Mesodermal cell (in vitro differentiated cells): ENCODE measurements at regions not wholly inside any gene's neighbourhood (a gene's known extent, or its start where the extent isn't known, plus 50 kb on each side); places are given as distances from the start of the nearest gene placed in this dataset.
"Not testable (repeated sequence)": the region's sequence is repeated elsewhere in the genome, so short reads cannot be mapped to it uniquely, and the experiment has no call there.

ENCODE experiments used
- H3K27ac ChIP-seq: 2 replicates; pipeline ENCODE4 v1.7.0; 2013; ENCODE audit warnings: mild to moderate bottlenecking, low read depth, low read length, moderate library complexity; ENCODE audit not compliant: severe bottlenecking
- H3K36me3 ChIP-seq: 2 replicates; pipeline ENCODE4 v1.7.1; 2013; ENCODE audit warnings: mild to moderate bottlenecking, low read length, moderate library complexity; ENCODE audit not compliant: control insufficient read depth, insufficient read depth
- H3K4me1 ChIP-seq: one replicate; pipeline ENCODE4 v1.7.1; 2013; ENCODE audit warnings: mild to moderate bottlenecking, low read length; ENCODE audit not compliant: insufficient read depth, control insufficient read depth, poor library complexity, severe bottlenecking
- H3K4me3 ChIP-seq: 2 replicates; pipeline ENCODE4 v1.7.0; 2013; ENCODE audit warnings: low read length, control low read depth, mild to moderate bottlenecking; ENCODE audit not compliant: insufficient read depth, poor library complexity, severe bottlenecking; ENCODE audit errors: extremely low read depth
- H3K9me3 ChIP-seq: 2 replicates; pipeline ENCODE4 v1.7.1; 2013; ENCODE audit warnings: mild to moderate bottlenecking, low read length, moderate library complexity; ENCODE audit not compliant: control insufficient read depth
- WGBS, 2 experiments: methylation state at CpG; one replicate each; pipeline ENCODE4 v1.1.5; 2013; ENCODE audit warnings: missing lambda C conversion rate in 2 of 2; ENCODE audit not compliant: insufficient coverage in 2 of 2; 5-methylcytosine and 5-hydroxymethylcytosine counted together

GRCh38 chr21:22791986-22792560 is 1793.9 kb downstream of the NCAM2 start:
- H3K4me3 ChIP-seq, result no peak overlapping the region
- H3K9me3 ChIP-seq, result no peaks in the 10 kb centered on the region
- 0% methylated on average over 1 of the region's 3 CpGs; no CpG with 5 or more reads in 1 of the 2 experiments for WGBS, 2 experiments
- no peaks in the 10 kb centered on the region for H3K36me3 ChIP-seq
- no peaks in the 10 kb centered on the region for H3K4me1 ChIP-seq
- no peak overlapping the region for H3K27ac ChIP-seq

- no peak overlapping the region for H3K27ac ChIP-seq
- H3K36me3 ChIP-seq, result no peaks in the 10 kb centered on the region
- H3K9me3 ChIP-seq, result no peaks in the 10 kb centered on the region
- no peaks in the 10 kb centered on the region for H3K4me1 ChIP-seq
- 100% methylated on average over 1 of the region's 2 CpGs; no CpG with 5 or more reads in 1 of the 2 experiments for WGBS, 2 experiments
- no peak overlapping the region for H3K4me3 ChIP-seq
Measured at GRCh38 chr21:22795091-22795490, 1796.9 kb downstream of the NCAM2 start.

- Histone ChIP-seq H3K9me3 (no peaks in the 10 kb centered on the region), H3K4me3 (no peak overlapping the region), H3K36me3 (no peaks in the 10 kb centered on the region), H3K4me1 (no peaks in the 10 kb centered on the region), H3K27ac (no peak overlapping the region)
- 90 to 100% methylated on average over 2 to 3 of the region's 4 CpGs for WGBS, 2 experiments
Measured at GRCh38 chr21:22795644-22796043, 1797.4 kb downstream of the NCAM2 start.

- Histone ChIP-seq H3K36me3 (no peaks in the 10 kb centered on the region), H3K4me1 (no peaks in the 10 kb centered on the region), H3K27ac (no peak overlapping the region), H3K4me3 (no peak overlapping the region), H3K9me3 (no peaks in the 10 kb centered on the region)
- 85 to 90% methylated on average over 4 to 9 of the region's 9 CpGs for WGBS, 2 experiments
Measured at GRCh38 chr21:22796147-22796546, 1797.9 kb downstream of the NCAM2 start.

GRCh38 chr21:22804151-22804550 is 1805.9 kb downstream of the NCAM2 start:
- WGBS, 2 experiments, result 87 to 100% methylated on average over 2 to 3 of the region's 3 CpGs
- H3K9me3 ChIP-seq, result no peaks in the 10 kb centered on the region

GRCh38 chr21:22806278-22806677 is 1808.1 kb downstream of the NCAM2 start:
- no CpG with 5 or more reads among the region's 3 CpGs for WGBS, 2 experiments
- Histone ChIP-seq H3K36me3 (no peaks in the 10 kb centered on the region), H3K4me3 (no peak overlapping the region), H3K9me3 (no peaks in the 10 kb centered on the region), H3K27ac (no peak overlapping the region), H3K4me1 (no peaks in the 10 kb centered on the region)

More at GRCh38 chr21:22804151-22804550, 1805.9 kb downstream of the NCAM2 start:
- Histone ChIP-seq H3K4me3 (no peak overlapping the region), H3K36me3 (no peaks in the 10 kb centered on the region), H3K4me1 (no peaks in the 10 kb centered on the region), H3K27ac (no peak overlapping the region)

GRCh38 chr21:22813201-22813600 is 1815.0 kb downstream of the NCAM2 start:
- no peaks in the 10 kb centered on the region for H3K36me3 ChIP-seq
- 60 to 100% methylated on average over 1 to 2 of the region's 3 CpGs for WGBS, 2 experiments
- no peaks in the 10 kb centered on the region for H3K4me1 ChIP-seq
- no peak overlapping the region for H3K4me3 ChIP-seq
- H3K27ac ChIP-seq, result no peak overlapping the region
- no peaks in the 10 kb centered on the region for H3K9me3 ChIP-seq

- H3K36me3 ChIP-seq, H3K27ac ChIP-seq, H3K9me3 ChIP-seq, H3K4me3 ChIP-seq, H3K4me1 ChIP-seq: not testable (repeated sequence)
- WGBS, 2 experiments, result 97 to 100% methylated on average over 8 to 16 of the region's 40 CpGs
Measured at GRCh38 chr21:22818681-22819485, 1820.7 kb downstream of the NCAM2 start.

GRCh38 chr21:22827422-22827821 is 1829.2 kb downstream of the NCAM2 start:
- no peaks in the 10 kb centered on the region for H3K36me3 ChIP-seq
- no peak overlapping the region for H3K27ac ChIP-seq
- no peaks in the 10 kb centered on the region for H3K4me1 ChIP-seq

GRCh38 chr21:22842875-22843274 is 1844.7 kb downstream of the NCAM2 start:
- Histone ChIP-seq H3K27ac (no peak overlapping the region), H3K4me3 (no peak overlapping the region), H3K36me3 (no peaks in the 10 kb centered on the region), H3K9me3 (no peaks in the 10 kb centered on the region), H3K4me1 (no peaks in the 10 kb centered on the region)
- 78 to 100% methylated on average over 1 to 2 of the region's 3 CpGs for WGBS, 2 experiments

More at GRCh38 chr21:22827422-22827821, 1829.2 kb downstream of the NCAM2 start:
- H3K9me3 ChIP-seq, result peaks cover 16% of the 10 kb centered on the region
- no peak overlapping the region for H3K4me3 ChIP-seq

GRCh38 chr21:22855581-22855980 is 1857.4 kb downstream of the NCAM2 start:
- no peaks in the 10 kb centered on the region for H3K4me1 ChIP-seq
- H3K27ac ChIP-seq, result no peak overlapping the region
- H3K36me3 ChIP-seq, result no peaks in the 10 kb centered on the region
- H3K9me3 ChIP-seq, result no peaks in the 10 kb centered on the region
- H3K4me3 ChIP-seq, result no peak overlapping the region
- WGBS, 2 experiments, result 83% methylated on average over 1 of the region's 1 CpG; no CpG with 5 or more reads in 1 of the 2 experiments
